VCaP (cell line): ENCODE measurements at regions not wholly inside any gene's neighbourhood (a gene's known extent, or its start where the extent isn't known, plus 50 kb on each side); places are given as distances from the start of the nearest gene placed in this dataset.

Source experiments
- H3K27ac ChIP-seq: fragments of 450-650 bp; 2 replicates; pipeline ENCODE4 v1.5.1; 2017
- CTCF ChIP-seq: fragments of 450-650 bp; conservative IDR thresholded peaks from 2 replicates; pipeline ENCODE4 v1.5.1; 2017; ENCODE audit warnings: mild to moderate bottlenecking, moderate library complexity

GRCh38 chr2:16034975-16035746, 94.8 kb downstream of the MYCN start:
- no peak for TF ChIP-seq CTCF
- no peak overlapping the region for H3K27ac ChIP-seq

- peak; percentile 31; the same call in 1 of the 2 replicates for TF ChIP-seq CTCF
- no peak overlapping the region for H3K27ac ChIP-seq
Measured at GRCh38 chr2:16034151-16034974, 94.0 kb downstream of the MYCN start.

DNA sequence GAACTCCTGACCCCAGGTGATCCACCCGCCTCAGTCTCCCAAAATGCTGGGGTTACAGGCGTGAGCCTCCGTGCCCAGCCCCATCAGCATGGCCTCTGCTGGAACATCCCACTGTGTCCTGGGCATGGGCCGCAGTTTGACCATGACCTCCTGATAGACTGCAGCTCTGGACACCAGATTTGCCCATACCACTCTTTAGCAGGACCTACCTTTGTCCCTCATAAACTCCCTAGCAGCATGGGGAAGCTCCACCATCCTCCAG, 92.6 kb downstream of the MYCN start:
- no peak overlapping the region for H3K27ac ChIP-seq
- no peak for TF ChIP-seq CTCF

- TF ChIP-seq CTCF: no peak
Measured at GRCh38 chr2:16032282-16033031, 92.1 kb downstream of the MYCN start.

GRCh38 chr2:16031848-16032159, 91.5 kb downstream of the MYCN start:
- H3K27ac ChIP-seq: peak overlapping the region; percentile 82
- no peak for TF ChIP-seq CTCF

More at GRCh38 chr2:16032282-16033031, 92.1 kb downstream of the MYCN start:
- peak overlapping the region; percentile 82 for H3K27ac ChIP-seq

- H3K27ac ChIP-seq: peak overlapping the region; percentile 82
- TF ChIP-seq CTCF: no peak
Measured at GRCh38 chr2:16031058-16031847, 90.9 kb downstream of the MYCN start.
